SU-DHL-6 (cell line): ENCODE measurements at regions not wholly inside any gene's neighbourhood (a gene's known extent, or its start where the extent isn't known, plus 50 kb on each side); places are given as distances from the start of the nearest gene placed in this dataset.

Experiments
- EZH2phosphoT487 ChIP-seq: fragments of 200-600 bp; sonication (generic), shearing (Covaris generic); conservative IDR thresholded peaks from 2 replicates; pipeline ENCODE4 v1.6.1; 2018; ENCODE audit warnings: mild to moderate bottlenecking, antibody characterized with exemption, low read length, moderate library complexity, mixed read lengths
- TF ChIP-seq, protein P1 (sequence below): fragments of 200-600 bp; sonication (generic); IDR thresholded peaks from one replicate; pipeline ENCODE4 v1.5.1; 2017; ENCODE audit warnings: antibody characterized with exemption, mild to moderate bottlenecking, low read length, moderate library complexity; ENCODE audit not compliant: insufficient read depth, poor library complexity, severe bottlenecking

DNA sequence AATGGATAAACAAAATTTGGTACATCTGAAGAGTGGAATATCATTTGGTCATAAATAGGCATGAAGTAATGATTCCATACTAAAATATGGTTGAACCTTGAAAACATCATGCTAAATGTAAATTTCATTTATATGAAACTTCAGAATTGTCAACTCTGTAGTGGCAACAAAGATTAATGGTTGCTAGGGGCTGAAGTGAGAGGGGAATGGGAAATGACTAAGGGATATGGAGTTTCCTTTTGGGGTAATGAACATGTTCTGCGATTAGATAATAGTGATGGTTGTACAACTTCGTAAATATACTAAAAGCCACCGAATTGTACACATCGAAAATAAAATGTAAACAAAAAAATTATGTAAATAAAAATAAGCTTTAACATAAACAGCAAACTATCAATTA lies 384.1 kb upstream of the STEAP1 start:
- TF ChIP-seq, protein P1, sequence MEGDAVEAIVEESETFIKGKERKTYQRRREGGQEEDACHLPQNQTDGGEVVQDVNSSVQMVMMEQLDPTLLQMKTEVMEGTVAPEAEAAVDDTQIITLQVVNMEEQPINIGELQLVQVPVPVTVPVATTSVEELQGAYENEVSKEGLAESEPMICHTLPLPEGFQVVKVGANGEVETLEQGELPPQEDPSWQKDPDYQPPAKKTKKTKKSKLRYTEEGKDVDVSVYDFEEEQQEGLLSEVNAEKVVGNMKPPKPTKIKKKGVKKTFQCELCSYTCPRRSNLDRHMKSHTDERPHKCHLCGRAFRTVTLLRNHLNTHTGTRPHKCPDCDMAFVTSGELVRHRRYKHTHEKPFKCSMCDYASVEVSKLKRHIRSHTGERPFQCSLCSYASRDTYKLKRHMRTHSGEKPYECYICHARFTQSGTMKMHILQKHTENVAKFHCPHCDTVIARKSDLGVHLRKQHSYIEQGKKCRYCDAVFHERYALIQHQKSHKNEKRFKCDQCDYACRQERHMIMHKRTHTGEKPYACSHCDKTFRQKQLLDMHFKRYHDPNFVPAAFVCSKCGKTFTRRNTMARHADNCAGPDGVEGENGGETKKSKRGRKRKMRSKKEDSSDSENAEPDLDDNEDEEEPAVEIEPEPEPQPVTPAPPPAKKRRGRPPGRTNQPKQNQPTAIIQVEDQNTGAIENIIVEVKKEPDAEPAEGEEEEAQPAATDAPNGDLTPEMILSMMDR = no peak
- no peak for TF ChIP-seq EZH2phosphoT487
